HCT116 (cell line): ENCODE measurements at regions not wholly inside any gene's neighbourhood (a gene's known extent, or its start where the extent isn't known, plus 50 kb on each side); places are given as distances from the start of the nearest gene placed in this dataset.

Experiments used
- ATAC-seq: fragments of 200-7000 bp; cut with Tn5 transposase; 2 replicates; pipeline ENCODE4 v1.9.1; 2020; ENCODE audit warnings: mild to moderate bottlenecking, moderate library complexity
- BruUV-seq: library from RNA; stranded (reverse); fragments of 400-500 nt; replicated peaks from 2 replicates; lab custom pipeline; 2021; lab: Mats Ljungman, UMichigan
- CTCF ChIA-PET: fragments of 300-600 bp; sonication (Branson Sonifier 250); formaldehyde crosslinking; loops from one replicate; lab custom pipeline; 2021; ENCODE audit warnings: antibody characterized with exemption; lab: Charles Lee
- POLR2A ChIA-PET: fragments of 300-600, 350-600 bp; sonication (Branson Sonifier 250); formaldehyde crosslinking; loops from one replicate; lab custom pipeline; 2021; ENCODE audit warnings: antibody characterized with exemption; lab: Charles Lee
- RAD21 ChIA-PET, 2 experiments: fragments of 300-600 bp; sonication (Branson Sonifier 250); formaldehyde crosslinking; loops; one replicate each; lab custom pipeline; 2023; ENCODE audit warnings: low total read pairs in 2 of 2; ENCODE audit not compliant: uncharacterized antibody in 2 of 2, unreplicated experiment in 2 of 2, low non-redundant PET in 1 of 2; lab: Charles Lee
- DNase-seq: peaks from one replicate; pipeline ENCODE4 v3.0.0-alpha.2; 2010; ENCODE audit warnings: low read depth, low spot score
- H2AFZ ChIP-seq: fragments of 200-600 bp; shearing (Covaris generic), sonication (generic); 2 replicates; pipeline ENCODE4 v1.6.1; 2017; ENCODE audit warnings: low read depth, mixed run types, mixed read lengths, antibody characterized with exemption, low read length; ENCODE audit not compliant: poor library complexity, severe bottlenecking
- H3K27ac ChIP-seq: 2 replicates; pipeline ENCODE4 v1.5.1; 2012; ENCODE audit warnings: low read depth, low read length
- H3K27me3 ChIP-seq: fragments of 200-600 bp; sonication (generic); 2 replicates; pipeline ENCODE4 v1.6.1; 2016; ENCODE audit warnings: mixed run types, low read length, mixed read lengths; ENCODE audit not compliant: insufficient read depth
- H3K36me3 ChIP-seq, 2 experiments: fragments of 200-500 bp in 1 of 2; fragments of 200-600 bp in 1 of 2; sonication (Bioruptor generic) in 1 of 2; sonication (generic) in 1 of 2; 2 replicates each; pipeline versions ENCODE4 v1.5.1 to v1.6.1; 2014 to 2016; ENCODE audit warnings: low read length in 2 of 2, inconsistent platforms in 1 of 2, mixed read lengths in 1 of 2, mixed run types in 1 of 2; ENCODE audit not compliant: insufficient read depth in 2 of 2, control insufficient read depth in 1 of 2
- H3K4me1 ChIP-seq, 2 experiments: fragments of 200-600 bp in 1 of 2; sonication (generic) in 1 of 2; 2 replicates each; pipeline versions ENCODE4 v1.5.1 to v1.6.1; 2012 to 2017; ENCODE audit warnings: low read length in 2 of 2, inconsistent platforms in 1 of 2, mild to moderate bottlenecking in 1 of 2, mixed read lengths in 1 of 2, mixed run types in 1 of 2, moderate library complexity in 1 of 2; ENCODE audit not compliant: insufficient read depth in 2 of 2, control insufficient read depth in 1 of 2
- H3K4me2 ChIP-seq: fragments of 200-600 bp; sonication (generic); 2 replicates; pipeline ENCODE4 v1.6.1; 2017; ENCODE audit warnings: mixed run types, low read length, mixed read lengths
- H3K4me3 ChIP-seq, 2 experiments: fragments of 200-600 bp in 1 of 2; sonication (generic) in 1 of 2; replicated peaks in 1 of 2; 2 replicates each; pipeline ENCODE4 v1.5.1; 2011 to 2016; ENCODE audit warnings: low read length in 2 of 2, control low read depth in 1 of 2, low read depth in 1 of 2, mild to moderate bottlenecking in 1 of 2, mixed read lengths in 1 of 2, mixed run types in 1 of 2
- H3K79me2 ChIP-seq: fragments of 200-600 bp; sonication (generic); 2 replicates; pipeline ENCODE4 v1.6.1; 2017; ENCODE audit warnings: mild to moderate bottlenecking, mixed run types, low read length, moderate library complexity, mixed read lengths; ENCODE audit not compliant: insufficient read depth
- H3K9ac ChIP-seq: fragments of 200-600 bp; sonication (generic); 2 replicates; pipeline ENCODE4 v1.6.1; 2016; ENCODE audit warnings: low read length, mixed read lengths
- H3K9me2 ChIP-seq: fragments of 200-600 bp; sonication (generic), shearing (Covaris generic); 2 replicates; pipeline ENCODE4 v1.6.1; 2017; ENCODE audit warnings: mixed run types, mild to moderate bottlenecking, moderate library complexity; ENCODE audit not compliant: insufficient read depth
- H3K9me3 ChIP-seq, 2 experiments: fragments of 200-500 bp in 1 of 2; fragments of 200-600 bp in 1 of 2; sonication (Bioruptor generic) in 1 of 2; sonication (generic) in 1 of 2; 2 replicates each; pipeline ENCODE4 v1.6.1; 2014 to 2017; ENCODE audit warnings: low read length in 2 of 2, mixed read lengths in 2 of 2, inconsistent platforms in 1 of 2, low read depth in 1 of 2, mild to moderate bottlenecking in 1 of 2, mixed run types in 1 of 2, moderate library complexity in 1 of 2; ENCODE audit not compliant: control insufficient read depth in 1 of 2, insufficient read depth in 1 of 2
- H4K20me1 ChIP-seq: fragments of 200-600 bp; sonication (generic), shearing (Covaris generic); 2 replicates; pipeline ENCODE4 v1.6.1; 2017; ENCODE audit warnings: mixed run types, mild to moderate bottlenecking, moderate library complexity; ENCODE audit not compliant: insufficient read depth
- ATF3 ChIP-seq: IDR thresholded peaks from 2 replicates; pipeline ENCODE4 v1.6.1; 2012
- CBX3 ChIP-seq: IDR thresholded peaks from 2 replicates; pipeline ENCODE4 v1.6.1; 2012; ENCODE audit warnings: low read depth
- CEBPB ChIP-seq: IDR thresholded peaks from 2 replicates; pipeline ENCODE4 v1.6.1; 2012; ENCODE audit warnings: low read depth
- CTCF ChIP-seq, 3 experiments: fragments of 200-600 bp in 1 of 3; sonication (generic) in 1 of 3; IDR thresholded peaks in 2 of 3; conservative IDR thresholded peaks in 1 of 3; 2 replicates each; pipeline ENCODE4 v1.5.1; 2012 to 2017; ENCODE audit warnings: low read depth in 2 of 3, low read length in 2 of 3, antibody characterized with exemption in 1 of 3, borderline replicate concordance in 1 of 3, control low read depth in 1 of 3, mild to moderate bottlenecking in 1 of 3, mixed read lengths in 1 of 3, mixed run types in 1 of 3, moderate library complexity in 1 of 3; ENCODE audit not compliant: insufficient read depth in 1 of 3
- EGR1 ChIP-seq: IDR thresholded peaks from 2 replicates; pipeline ENCODE4 v1.6.1; 2012; ENCODE audit warnings: low read depth
- ELF1 ChIP-seq: IDR thresholded peaks from 2 replicates; pipeline ENCODE4 v1.6.1; 2012; ENCODE audit warnings: low read depth, borderline replicate concordance
- EZH2 ChIP-seq: fragments of 200-600 bp; sonication (generic); IDR thresholded peaks from 2 replicates; pipeline ENCODE4 v1.6.1; 2017; ENCODE audit warnings: antibody characterized with exemption, mixed run types
- EZH2phosphoT487 ChIP-seq: fragments of 200-600 bp; IDR thresholded peaks from 2 replicates; pipeline ENCODE4 v1.6.1; 2018; ENCODE audit warnings: antibody characterized with exemption, borderline replicate concordance
- FOSL1 ChIP-seq: IDR thresholded peaks from 2 replicates; pipeline ENCODE4 v1.6.1; 2012; ENCODE audit warnings: low read depth
- JUND ChIP-seq: IDR thresholded peaks from 2 replicates; pipeline ENCODE4 v1.6.1; 2012
- MAX ChIP-seq: IDR thresholded peaks from 2 replicates; pipeline ENCODE4 v1.6.1; 2012
- POLR2A ChIP-seq: IDR thresholded peaks from 2 replicates; pipeline ENCODE4 v1.7.0; 2011; ENCODE audit warnings: borderline replicate concordance; ENCODE audit not compliant: insufficient read depth, insufficient read length; ENCODE audit errors: extremely low read depth
- RAD21 ChIP-seq: IDR thresholded peaks from 2 replicates; pipeline ENCODE4 v1.6.1; 2012; ENCODE audit warnings: low read depth, mild to moderate bottlenecking
- REST ChIP-seq: IDR thresholded peaks from 2 replicates; pipeline ENCODE4 v1.6.1; 2012; ENCODE audit warnings: low read depth
- SP1 ChIP-seq: IDR thresholded peaks from 2 replicates; pipeline ENCODE4 v1.6.1; 2012; ENCODE audit warnings: low read depth
- TCF7L2 ChIP-seq: IDR thresholded peaks from 2 replicates; pipeline ENCODE4 v1.7.0; 2011; ENCODE audit warnings: borderline replicate concordance, inconsistent platforms; ENCODE audit not compliant: insufficient read depth, insufficient read length; ENCODE audit errors: extremely low read depth
- ZBTB33 ChIP-seq: IDR thresholded peaks from 2 replicates; pipeline ENCODE4 v1.6.1; 2011; ENCODE audit warnings: mild to moderate bottlenecking, low read length, moderate library complexity; ENCODE audit not compliant: insufficient replicate concordance; ENCODE audit errors: extremely low read depth
- ZFX ChIP-seq: fragments of 450-650 bp; IDR thresholded peaks from 2 replicates; pipeline ENCODE4 v1.6.1; 2017
- ZNF274 ChIP-seq: fragments of 200-500 bp; sonication (Bioruptor generic); IDR thresholded peaks from 2 replicates; pipeline ENCODE4 v1.6.1; 2014; ENCODE audit warnings: mild to moderate bottlenecking, low read depth, low read length, inconsistent platforms
- intact Hi-C: fragments of 100-400 bp; cut with micrococcal nuclease; formaldehyde crosslinking; loops from 2 replicates; pipeline ENCODE4 v1.10.0; 2022

GRCh38 chr20:48284315-48284714 is 499.0 kb upstream of the SULF2 start:
- no TSS peak for BruUV-seq
- no peak overlapping the region for H3K4me2 ChIP-seq
- no peaks in the 10 kb centered on the region for H3K9me2 ChIP-seq
- H4K20me1 ChIP-seq: no peaks in the 10 kb centered on the region
- no peaks in the 10 kb centered on the region for H3K27me3 ChIP-seq
- DNase-seq (no peak), ATAC-seq (no peak)
- POLR2A ChIA-PET: no interaction called here
- H2AFZ ChIP-seq: no peak overlapping the region
- TF ChIP-seq ELF1 (no peak), RAD21 (no peak), FOSL1 (no peak), REST (no peak), CTCF (IDR thresholded peaks at IDR 0.05 in 2 of 3, conservative IDR thresholded peaks at IDR 0.05 in 1 of 3; ENCODE audit: borderline replicate concordance in 1 of 3, insufficient read depth in 1 of 3, low read depth in 2 of 3, low read length in 2 of 3) (no peak), EZH2phosphoT487 (no peak), EZH2 (no peak), CEBPB (no peak), ZNF274 (no peak), SP1 (no peak), EGR1 (no peak), CBX3 (no peak), POLR2A (no peak), ATF3 (no peak), TCF7L2 (no peak), ZBTB33 (no peak), ZFX (no peak), MAX (no peak), JUND (no peak)
- no peak overlapping the region for H3K9ac ChIP-seq
- H3K27ac ChIP-seq: no peak overlapping the region
- no peaks in the 10 kb centered on the region for H3K79me2 ChIP-seq
- peaks cover 4 to 5% of the 10 kb centered on the region in 2 experiments; a peak in 2 of 4 replicates for H3K4me1 ChIP-seq
- H3K36me3 ChIP-seq: no peaks in the 10 kb centered on the region
- intact Hi-C loops: no loop called here
- RAD21 ChIA-PET: no interaction called here
- CTCF ChIA-PET: no interaction called here
- no peaks in the 10 kb centered on the region for H3K9me3 ChIP-seq
- no peak overlapping the region for H3K4me3 ChIP-seq
